ENCODE measurements at regions not wholly inside any gene's neighbourhood (a gene's known extent, or its start where the extent isn't known, plus 50 kb on each side); places are given as distances from the start of the nearest gene placed in this dataset.

- TF ChIP-seq CTCF (IDR thresholded peaks at IDR 0.05): no peak
- no peak for TF ChIP-seq SIN3A (IDR thresholded peaks at IDR 0.05; ENCODE audit: borderline replicate concordance, insufficient read depth, low read depth, low read length)
- no peak for TF ChIP-seq REST (IDR thresholded peaks at IDR 0.05; ENCODE audit: insufficient read depth in 1 of 2, low read depth in 2 of 2, low read length in 1 of 2)
- TF ChIP-seq POLR2AphosphoS5 (IDR thresholded peaks at IDR 0.05; ENCODE audit: low read depth, low read length): no peak
Measured at GRCh38 chr13:76316998-76317527, 569.1 kb downstream of the KCTD12 start.

Measured in Panc1 (cell line).